GM12874 (cell line): ENCODE measurements at regions not wholly inside any gene's neighbourhood (a gene's known extent, or its start where the extent isn't known, plus 50 kb on each side); places are given as distances from the start of the nearest gene placed in this dataset.

ENCODE experiments used
- CTCF ChIP-seq: IDR thresholded peaks from 2 replicates; pipeline ENCODE4 v1.5.1; 2011; ENCODE audit warnings: low read depth, mild to moderate bottlenecking, control low read depth, low read length, moderate library complexity; ENCODE audit not compliant: insufficient read depth

- TF ChIP-seq CTCF: no peak
Observed at GRCh38 chr7:41117431-41117830, 585.5 kb downstream of the INHBA start.

GRCh38 chr7:41116817-41117216 lies 586.1 kb downstream of the INHBA start:
- no peak for TF ChIP-seq CTCF

- TF ChIP-seq CTCF: no peak
Observed at GRCh38 chr7:41116337-41116736, 586.6 kb downstream of the INHBA start.

- TF ChIP-seq CTCF: no peak
Observed at GRCh38 chr7:41114691-41115090, 588.2 kb downstream of the INHBA start.

GRCh38 chr7:41114131-41114530 lies 588.8 kb downstream of the INHBA start:
- no peak for TF ChIP-seq CTCF

GRCh38 chr7:41113719-41114118 lies 589.2 kb downstream of the INHBA start:
- no peak for TF ChIP-seq CTCF

- TF ChIP-seq CTCF: no peak
Observed at GRCh38 chr7:41110186-41110585, 592.7 kb downstream of the INHBA start.

- TF ChIP-seq CTCF: no peak
Observed at GRCh38 chr7:41108821-41109220, 594.1 kb downstream of the INHBA start.
